T-helper 17 cell (primary cell): ENCODE measurements at regions not wholly inside any gene's neighbourhood (a gene's known extent, or its start where the extent isn't known, plus 50 kb on each side); places are given as distances from the start of the nearest gene placed in this dataset.
"Not testable (repeated sequence)": the region's sequence is repeated elsewhere in the genome, so short reads cannot be mapped to it uniquely, and the experiment has no call there.

ENCODE experiments used
- ATAC-seq: fragments of 150-1000 bp; cut with Tn5 transposase; 2 replicates; pipeline ENCODE4 v1.10.0; 2021; ENCODE audit warnings: mild to moderate bottlenecking, moderate library complexity
- DNase-seq, 3 donors: peaks; one replicate each; pipeline versions ENCODE4 v3.0.0 to v3.0.0-alpha.2; 2020 to 2021
- H3K9me3 ChIP-seq: one replicate; pipeline ENCODE4 v1.7.0; 2013; ENCODE audit warnings: low read length, mild to moderate bottlenecking; ENCODE audit not compliant: control insufficient read depth, poor library complexity, severe bottlenecking
- H3K27ac Mint-ChIP-seq: one replicate; pipeline ENCODE4 v1.8.0; 2022; ENCODE audit warnings: mild to moderate bottlenecking, moderate library complexity, mixed read lengths
- H3K27me3 Mint-ChIP-seq: one replicate; pipeline ENCODE4 v1.8.0; 2022; ENCODE audit warnings: mixed read lengths
- H3K36me3 Mint-ChIP-seq: one replicate; pipeline ENCODE4 v1.8.0; 2022; ENCODE audit warnings: low read depth, mixed read lengths
- H3K4me1 Mint-ChIP-seq: one replicate; pipeline ENCODE4 v1.8.0; 2022; ENCODE audit warnings: mild to moderate bottlenecking, mixed read lengths
- H3K4me3 Mint-ChIP-seq: one replicate; pipeline ENCODE4 v1.8.0; 2022; ENCODE audit warnings: mild to moderate bottlenecking, moderate library complexity, mixed read lengths

DNA sequence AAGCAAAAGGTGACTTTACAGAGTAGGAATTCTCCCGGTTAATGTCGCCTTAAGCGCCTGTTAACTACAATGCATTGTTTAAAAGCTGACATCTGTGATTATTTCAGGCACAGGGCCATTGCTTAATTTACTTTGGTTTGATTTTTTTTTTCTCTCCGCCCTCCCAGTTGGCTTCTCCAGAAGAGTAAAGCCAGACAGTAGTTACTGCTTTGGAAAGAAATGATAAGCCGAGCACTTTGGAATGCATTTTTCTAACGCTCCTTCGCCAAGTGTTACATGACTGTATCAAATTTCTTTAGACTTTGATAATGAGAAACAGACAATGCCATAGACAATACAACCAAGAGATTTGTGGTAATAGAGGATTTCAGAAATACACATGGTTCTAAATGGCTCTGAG, 383.0 kb upstream of the TENM3 start:
- Mint-ChIP-seq H3K36me3 (no peaks in the 10 kb centered on the region), H3K4me1 (no peaks in the 10 kb centered on the region), H3K27ac (no peak overlapping the region), H3K27me3 (no peaks in the 10 kb centered on the region), H3K4me3 (no peak overlapping the region)
- DNase-seq (no peak), ATAC-seq (no peak)
- H3K9me3 ChIP-seq: no peaks in the 10 kb centered on the region

DNA sequence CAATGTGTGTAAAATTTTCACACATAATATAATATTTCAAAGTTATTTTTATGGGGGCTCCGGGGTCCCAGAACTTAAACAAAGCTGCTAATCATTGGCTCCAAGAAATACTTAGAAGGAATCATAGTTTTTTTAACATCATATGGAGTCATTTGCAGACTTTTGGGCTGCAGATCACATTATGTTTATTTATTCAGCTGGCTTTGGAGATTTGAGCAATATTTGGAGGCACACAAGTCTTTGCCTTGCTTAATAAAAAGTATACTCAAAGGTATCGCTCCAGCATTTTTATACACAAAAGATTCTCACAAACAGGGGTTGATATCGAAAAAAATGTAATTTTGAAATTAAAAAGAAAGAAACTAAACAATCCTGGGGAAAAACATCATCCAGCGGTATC, 382.5 kb upstream of the TENM3 start:
- Mint-ChIP-seq H3K36me3 (no peaks in the 10 kb centered on the region), H3K4me1 (no peaks in the 10 kb centered on the region), H3K4me3 (no peak overlapping the region), H3K27me3 (no peaks in the 10 kb centered on the region), H3K27ac (no peak overlapping the region)
- no peaks in the 10 kb centered on the region for H3K9me3 ChIP-seq
- DNase-seq (no peak), ATAC-seq (no peak)

DNA sequence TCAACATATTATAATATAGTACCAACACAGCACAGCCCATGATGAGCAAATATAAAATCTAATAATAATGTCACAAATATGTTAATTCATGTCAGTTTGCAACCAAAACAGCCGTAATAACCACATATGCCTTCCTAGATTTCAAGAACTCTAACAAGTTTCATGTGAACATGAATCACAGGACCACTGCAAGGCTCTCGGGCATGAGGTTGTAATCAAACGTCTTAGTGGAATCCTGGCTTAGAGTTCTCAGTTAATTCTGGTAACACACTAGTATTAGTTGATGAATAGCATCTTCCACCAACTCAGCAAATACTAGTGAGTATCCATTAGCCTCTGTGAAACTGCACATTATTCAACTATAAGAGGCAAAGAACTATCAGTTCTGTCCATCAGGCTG, 379.3 kb upstream of the TENM3 start:
- no peak for ATAC-seq
- no peaks in the 10 kb centered on the region for H3K36me3 Mint-ChIP-seq
- H3K4me3 Mint-ChIP-seq: no peak overlapping the region

DNA sequence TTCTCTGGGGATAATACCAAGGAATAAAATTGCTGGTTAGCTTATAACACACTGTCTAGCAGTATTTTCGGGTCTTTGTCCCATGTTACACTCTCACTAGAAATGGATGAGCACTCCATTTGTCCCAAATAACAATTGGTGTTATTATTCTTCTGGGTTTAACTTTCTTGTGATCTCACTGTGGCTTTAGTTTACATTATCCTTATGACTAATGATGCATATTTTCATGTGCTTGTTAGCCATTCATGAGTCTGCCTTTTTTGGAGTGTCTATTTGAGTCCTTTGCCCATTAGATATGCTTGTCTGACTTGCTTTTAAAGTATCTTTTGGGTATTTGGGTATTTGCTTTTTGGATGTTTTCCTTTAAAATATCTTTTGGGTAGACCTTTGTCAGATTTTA, 372.9 kb upstream of the TENM3 start:
- ATAC-seq (no peak), DNase-seq (no peak)
- no peak overlapping the region for H3K27ac Mint-ChIP-seq
- H3K4me1 Mint-ChIP-seq: no peaks in the 10 kb centered on the region
- H3K36me3 Mint-ChIP-seq: no peaks in the 10 kb centered on the region
- H3K9me3 ChIP-seq: no peaks in the 10 kb centered on the region
- H3K4me3 Mint-ChIP-seq: no peak overlapping the region
- no peaks in the 10 kb centered on the region for H3K27me3 Mint-ChIP-seq

More for the DNA sequence above, 379.3 kb upstream of the TENM3 start:
- no peak for DNase-seq
- no peaks in the 10 kb centered on the region for H3K9me3 ChIP-seq
- Mint-ChIP-seq H3K27ac (no peak overlapping the region), H3K27me3 (no peaks in the 10 kb centered on the region), H3K4me1 (no peaks in the 10 kb centered on the region)

DNA sequence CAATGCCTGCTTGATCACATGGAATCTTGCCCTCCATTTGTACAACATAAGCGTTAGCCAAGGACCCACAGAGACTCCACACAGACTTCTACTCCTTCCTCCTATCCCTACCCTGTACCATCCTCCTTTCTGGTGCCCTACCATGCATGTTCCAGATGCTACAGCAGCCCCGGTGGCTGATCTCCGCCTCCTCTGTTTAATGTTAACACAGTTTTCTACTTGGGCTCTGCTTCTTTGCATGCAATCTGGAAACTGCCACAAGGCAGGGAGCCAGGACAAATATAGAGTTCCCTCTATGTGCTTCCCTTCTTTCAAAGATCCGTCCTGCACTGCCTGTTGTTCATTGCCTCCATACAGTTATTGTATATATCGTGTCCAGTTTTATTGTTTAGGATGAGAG, 368.6 kb upstream of the TENM3 start:
- no peak for ATAC-seq

DNA sequence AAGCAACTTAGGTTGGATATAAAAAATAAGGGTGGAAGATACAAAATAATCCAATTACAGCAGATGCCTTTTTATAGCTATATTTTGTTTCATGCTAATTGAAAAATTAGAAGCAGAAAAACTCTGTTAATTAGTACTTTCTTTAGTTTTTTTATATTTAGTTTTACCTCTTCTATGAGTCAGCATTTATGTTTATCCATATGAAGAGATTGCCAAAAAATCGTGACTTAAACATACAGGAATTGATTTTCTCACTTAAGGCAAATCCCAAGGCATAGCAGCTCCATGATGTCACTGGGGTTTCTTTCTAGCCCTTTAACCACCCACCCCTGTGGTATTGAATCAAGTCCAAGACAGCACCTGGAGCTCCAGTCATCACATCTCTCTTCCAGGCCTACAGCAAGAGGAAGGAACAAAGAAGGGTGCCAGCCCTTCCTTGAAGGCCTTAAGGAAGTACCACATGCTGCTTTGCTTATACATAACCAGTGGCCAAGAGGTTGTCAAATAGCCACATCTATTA, 365.8 kb upstream of the TENM3 start:
- H3K27ac Mint-ChIP-seq: no peak overlapping the region
- no peaks in the 10 kb centered on the region for H3K4me1 Mint-ChIP-seq
- H3K27me3 Mint-ChIP-seq: no peaks in the 10 kb centered on the region
- no peak overlapping the region for H3K4me3 Mint-ChIP-seq
- no peaks in the 10 kb centered on the region for H3K9me3 ChIP-seq
- H3K36me3 Mint-ChIP-seq: no peaks in the 10 kb centered on the region
- DNase-seq (no peak), ATAC-seq (no peak)

More for the DNA sequence above, 368.6 kb upstream of the TENM3 start:
- no peak for DNase-seq
- H3K4me1 Mint-ChIP-seq: no peaks in the 10 kb centered on the region
- no peaks in the 10 kb centered on the region for H3K9me3 ChIP-seq
- H3K4me3 Mint-ChIP-seq: no peak overlapping the region
- no peaks in the 10 kb centered on the region for H3K36me3 Mint-ChIP-seq
- no peaks in the 10 kb centered on the region for H3K27me3 Mint-ChIP-seq
- H3K27ac Mint-ChIP-seq: no peak overlapping the region

DNA sequence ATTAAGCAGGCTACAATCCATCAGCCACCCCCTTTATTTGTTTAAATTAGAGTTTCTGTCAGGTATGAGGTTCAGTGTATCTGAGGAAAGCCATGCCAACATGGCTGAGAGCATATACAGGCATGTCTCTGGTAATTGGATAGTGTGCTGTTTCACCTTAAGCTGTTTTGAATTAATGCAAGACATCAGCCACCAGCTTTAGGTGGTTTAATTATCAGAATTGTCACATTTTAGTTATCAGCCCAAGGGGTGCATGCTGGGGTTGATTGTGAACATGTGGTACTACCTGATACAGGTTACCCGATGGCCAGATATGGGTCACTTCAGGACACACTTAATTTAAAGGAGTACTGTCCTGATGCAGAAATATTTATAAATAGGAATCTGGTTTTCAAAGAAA, 353.2 kb upstream of the TENM3 start:
- H3K4me3 Mint-ChIP-seq: no peak overlapping the region
- no peaks in the 10 kb centered on the region for H3K27me3 Mint-ChIP-seq
- ATAC-seq: no peak

DNA sequence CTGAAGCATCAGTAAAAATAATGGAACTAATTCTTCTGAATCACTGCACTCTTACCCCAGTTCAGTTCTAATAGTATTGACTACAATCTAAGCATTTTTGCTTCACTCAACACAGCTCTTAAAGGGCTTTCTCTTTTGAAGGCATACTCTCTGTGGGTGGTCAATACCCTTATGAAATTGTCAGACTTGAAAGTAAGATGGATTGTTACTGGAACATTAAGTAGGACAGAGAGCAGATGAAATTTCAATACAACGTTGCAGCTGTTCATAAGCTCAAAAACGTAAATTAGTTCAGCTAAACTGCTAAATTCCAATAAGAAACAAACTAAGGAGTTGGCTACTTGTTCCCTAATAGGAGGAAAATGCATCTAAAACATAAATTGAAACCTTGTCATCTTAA, 352.3 kb upstream of the TENM3 start:
- H3K27ac Mint-ChIP-seq: no peak overlapping the region
- no peaks in the 10 kb centered on the region for H3K4me1 Mint-ChIP-seq
- no peaks in the 10 kb centered on the region for H3K9me3 ChIP-seq
- ATAC-seq (no peak), DNase-seq (no peak)
- H3K4me3 Mint-ChIP-seq: no peak overlapping the region
- no peaks in the 10 kb centered on the region for H3K36me3 Mint-ChIP-seq
- H3K27me3 Mint-ChIP-seq: no peaks in the 10 kb centered on the region

More for the DNA sequence above, 353.2 kb upstream of the TENM3 start:
- H3K4me1 Mint-ChIP-seq: no peaks in the 10 kb centered on the region
- no peak for DNase-seq
- H3K9me3 ChIP-seq: no peaks in the 10 kb centered on the region
- H3K27ac Mint-ChIP-seq: no peak overlapping the region
- no peaks in the 10 kb centered on the region for H3K36me3 Mint-ChIP-seq

DNA sequence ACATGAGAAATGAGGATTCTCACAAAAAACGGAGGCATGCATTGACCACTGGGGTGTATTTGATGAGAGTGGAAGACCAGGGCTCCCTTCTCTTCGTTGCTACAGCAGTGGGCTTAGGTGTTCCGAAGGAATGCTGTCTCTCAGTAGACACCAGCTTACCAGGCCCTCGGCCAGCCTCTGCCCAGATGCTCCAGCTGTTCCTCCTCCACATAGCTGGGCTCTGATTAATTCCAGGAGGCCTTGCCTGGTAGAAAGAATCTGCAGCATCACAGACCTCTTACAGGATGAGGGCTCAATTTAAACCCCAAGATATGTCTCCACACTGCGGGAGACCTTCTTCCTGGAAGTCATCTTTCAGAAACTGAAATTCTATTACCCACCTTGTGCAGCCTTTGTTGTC, 346.6 kb upstream of the TENM3 start:
- no peak for ATAC-seq
- Mint-ChIP-seq H3K4me1 (no peaks in the 10 kb centered on the region), H3K27ac (no peak overlapping the region), H3K27me3 (no peaks in the 10 kb centered on the region), H3K4me3 (no peak overlapping the region), H3K36me3 (no peaks in the 10 kb centered on the region)
- no peaks in the 10 kb centered on the region for H3K9me3 ChIP-seq
- DNase-seq: no peak

DNA sequence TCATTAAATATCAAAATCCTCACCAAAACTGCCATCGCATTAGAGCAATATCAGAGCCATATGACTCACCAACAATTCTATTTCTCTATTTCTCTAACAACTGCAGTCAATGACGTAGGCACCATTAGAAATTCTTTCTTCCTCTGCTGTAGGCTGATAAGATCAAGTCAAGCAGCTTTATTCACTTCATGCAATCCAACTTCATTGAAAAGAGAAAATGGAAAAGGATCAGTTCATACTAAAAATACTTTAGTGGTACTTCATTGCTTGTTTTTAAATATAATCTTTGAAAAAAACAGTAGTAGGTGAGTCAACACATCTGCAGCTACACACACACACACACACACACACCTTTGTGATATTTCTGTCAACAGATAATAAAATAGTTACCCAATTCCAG, 345.3 kb upstream of the TENM3 start:
- Mint-ChIP-seq H3K27ac (no peak overlapping the region), H3K27me3 (no peaks in the 10 kb centered on the region), H3K36me3 (no peaks in the 10 kb centered on the region), H3K4me3 (no peak overlapping the region), H3K4me1 (no peaks in the 10 kb centered on the region)
- ATAC-seq (no peak), DNase-seq (no peak)
- no peaks in the 10 kb centered on the region for H3K9me3 ChIP-seq

DNA sequence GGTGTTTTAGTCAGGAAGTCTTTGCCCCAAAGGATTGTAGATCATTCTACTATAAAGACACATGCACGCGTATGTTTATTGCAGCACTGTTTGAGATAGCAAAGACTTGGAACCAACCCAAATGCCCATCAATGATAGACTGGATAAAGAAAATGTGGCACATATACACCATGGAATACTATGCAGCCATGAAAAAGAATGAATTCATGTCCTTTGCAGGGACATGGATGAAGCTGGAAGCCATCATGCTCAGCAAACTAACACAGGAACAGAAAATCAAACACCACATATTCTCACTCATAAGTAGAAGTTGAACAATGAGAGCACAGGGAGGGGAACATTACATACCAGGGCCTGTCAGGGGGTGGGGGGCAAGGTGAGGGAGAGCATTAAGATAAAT, 340.8 kb upstream of the TENM3 start:
- H3K9me3 ChIP-seq, H3K4me3 Mint-ChIP-seq, H3K27ac Mint-ChIP-seq, H3K36me3 Mint-ChIP-seq, H3K27me3 Mint-ChIP-seq, DNase-seq, H3K4me1 Mint-ChIP-seq, ATAC-seq: not testable (repeated sequence)

DNA sequence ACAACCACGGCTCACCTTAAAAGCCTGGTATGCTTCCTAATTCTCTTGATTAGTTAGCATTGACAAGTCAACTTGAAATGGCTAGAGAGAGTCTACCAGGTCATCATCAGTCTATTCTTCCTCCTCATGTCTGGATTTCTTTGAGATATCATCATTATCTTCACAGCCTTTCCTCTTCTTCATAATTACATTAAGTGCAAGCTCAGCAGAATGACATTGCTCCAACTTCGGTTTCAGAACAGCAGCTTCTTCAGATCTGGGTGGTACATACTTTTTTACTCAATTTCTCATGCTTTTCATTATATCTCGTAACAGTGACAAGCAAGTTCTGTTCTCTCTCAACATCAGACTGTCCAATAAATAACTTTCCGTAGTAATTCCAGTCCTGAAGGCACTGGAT, 337.5 kb upstream of the TENM3 start:
- DNase-seq: no peak
- Mint-ChIP-seq H3K4me3 (no peak overlapping the region), H3K4me1 (no peaks in the 10 kb centered on the region), H3K27ac (no peak overlapping the region), H3K27me3 (no peaks in the 10 kb centered on the region), H3K36me3 (no peaks in the 10 kb centered on the region)
- no peaks in the 10 kb centered on the region for H3K9me3 ChIP-seq
- no peak for ATAC-seq

DNA sequence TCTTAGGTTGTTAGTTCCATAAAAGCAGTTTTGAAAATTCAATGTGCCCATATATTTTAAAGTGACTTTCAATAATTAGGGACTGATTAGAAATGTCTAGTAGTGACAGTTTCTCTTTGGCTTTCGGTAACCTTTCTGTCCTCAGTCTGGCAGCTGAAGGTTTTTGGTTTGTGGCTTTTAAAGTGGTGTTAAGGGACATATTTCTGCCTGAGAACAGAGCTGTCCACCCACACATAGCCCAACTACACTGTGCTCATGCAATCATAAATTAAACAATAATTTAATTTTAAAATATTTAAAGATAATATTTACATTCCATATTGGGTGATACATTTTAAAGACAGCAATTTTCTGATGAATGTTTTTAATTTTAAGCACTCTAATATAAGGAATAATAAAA, 335.0 kb upstream of the TENM3 start:
- Mint-ChIP-seq H3K4me1 (no peaks in the 10 kb centered on the region), H3K4me3 (no peak overlapping the region)

DNA sequence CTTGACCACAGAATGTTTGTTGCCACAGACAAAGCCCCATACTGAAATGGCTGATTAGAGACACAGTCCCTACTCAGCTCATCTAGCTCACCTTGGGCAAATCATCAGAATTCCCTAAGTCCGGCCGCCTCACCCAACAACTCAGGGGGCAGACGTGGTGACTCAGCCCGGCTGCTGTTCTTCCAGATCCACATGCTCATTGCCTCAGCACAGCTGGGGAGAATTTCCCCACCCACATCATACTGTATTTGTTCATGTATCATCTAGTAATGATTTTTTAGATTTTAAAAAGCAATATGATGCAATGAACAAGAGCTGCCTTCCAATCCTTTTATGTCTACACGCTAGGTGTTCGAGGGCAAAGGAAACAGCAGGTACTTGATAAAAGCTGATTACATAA, 333.8 kb upstream of the TENM3 start:
- no peak for DNase-seq
- no peak overlapping the region for H3K4me3 Mint-ChIP-seq
- no peaks in the 10 kb centered on the region for H3K27me3 Mint-ChIP-seq
- no peaks in the 10 kb centered on the region for H3K4me1 Mint-ChIP-seq
- no peak overlapping the region for H3K27ac Mint-ChIP-seq
- H3K9me3 ChIP-seq: no peaks in the 10 kb centered on the region
- no peak for ATAC-seq
- no peaks in the 10 kb centered on the region for H3K36me3 Mint-ChIP-seq

More for the DNA sequence above, 335.0 kb upstream of the TENM3 start:
- Mint-ChIP-seq H3K36me3 (no peaks in the 10 kb centered on the region), H3K27ac (no peak overlapping the region), H3K27me3 (no peaks in the 10 kb centered on the region)
- ATAC-seq (no peak), DNase-seq (no peak)
- H3K9me3 ChIP-seq: no peaks in the 10 kb centered on the region

DNA sequence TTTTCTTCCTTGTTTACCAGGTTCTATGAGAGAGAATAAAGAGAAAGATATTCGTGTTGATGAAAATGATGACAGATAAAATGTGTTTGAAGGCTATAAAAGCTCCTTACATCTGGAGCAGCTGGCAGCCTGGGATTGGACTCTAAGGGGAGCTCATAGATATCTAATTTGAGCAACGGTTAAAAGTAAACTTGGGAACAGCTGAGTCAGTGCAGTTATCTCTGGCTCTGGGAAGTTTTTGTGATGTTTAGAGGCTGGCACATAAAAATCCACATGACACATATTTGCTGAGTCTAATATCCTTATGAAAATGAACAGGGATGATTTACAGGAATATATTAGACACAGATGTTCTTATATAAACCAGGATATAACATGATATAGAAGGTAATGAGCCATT, 331.8 kb upstream of the TENM3 start:
- Mint-ChIP-seq H3K36me3 (no peaks in the 10 kb centered on the region), H3K4me3 (no peak overlapping the region), H3K27me3 (no peaks in the 10 kb centered on the region), H3K27ac (no peak overlapping the region), H3K4me1 (no peaks in the 10 kb centered on the region)
- ATAC-seq (no peak), DNase-seq (no peak)
- no peaks in the 10 kb centered on the region for H3K9me3 ChIP-seq
